ENCODE measurements at regions not wholly inside any gene's neighbourhood (a gene's known extent, or its start where the extent isn't known, plus 50 kb on each side); places are given as distances from the start of the nearest gene placed in this dataset.

GRCh38 chr13:30840515-30840914 is 65.6 kb upstream of the MEDAG start:
- H3K27ac ChIP-seq: no peak overlapping the region
- H3K4me3 ChIP-seq: no peak overlapping the region
- TF ChIP-seq, protein P1, sequence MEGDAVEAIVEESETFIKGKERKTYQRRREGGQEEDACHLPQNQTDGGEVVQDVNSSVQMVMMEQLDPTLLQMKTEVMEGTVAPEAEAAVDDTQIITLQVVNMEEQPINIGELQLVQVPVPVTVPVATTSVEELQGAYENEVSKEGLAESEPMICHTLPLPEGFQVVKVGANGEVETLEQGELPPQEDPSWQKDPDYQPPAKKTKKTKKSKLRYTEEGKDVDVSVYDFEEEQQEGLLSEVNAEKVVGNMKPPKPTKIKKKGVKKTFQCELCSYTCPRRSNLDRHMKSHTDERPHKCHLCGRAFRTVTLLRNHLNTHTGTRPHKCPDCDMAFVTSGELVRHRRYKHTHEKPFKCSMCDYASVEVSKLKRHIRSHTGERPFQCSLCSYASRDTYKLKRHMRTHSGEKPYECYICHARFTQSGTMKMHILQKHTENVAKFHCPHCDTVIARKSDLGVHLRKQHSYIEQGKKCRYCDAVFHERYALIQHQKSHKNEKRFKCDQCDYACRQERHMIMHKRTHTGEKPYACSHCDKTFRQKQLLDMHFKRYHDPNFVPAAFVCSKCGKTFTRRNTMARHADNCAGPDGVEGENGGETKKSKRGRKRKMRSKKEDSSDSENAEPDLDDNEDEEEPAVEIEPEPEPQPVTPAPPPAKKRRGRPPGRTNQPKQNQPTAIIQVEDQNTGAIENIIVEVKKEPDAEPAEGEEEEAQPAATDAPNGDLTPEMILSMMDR (IDR thresholded peaks at IDR 0.05): no peak
- H3K9me3 ChIP-seq: no peaks in the 10 kb centered on the region
- H3K4me1 ChIP-seq (ENCODE audit: control insufficient read depth in 1 of 2, low read depth in 2 of 2): no peaks in the 10 kb centered on the region
- H3K36me3 ChIP-seq: no peaks in the 10 kb centered on the region
- no peak for DNase-seq (ENCODE audit: low spot score)
- ATAC-seq (ENCODE audit: insufficient number of reproducible peaks, low FRiP score, low read depth): no peak
- H3K27me3 ChIP-seq (replicated peaks; ENCODE audit: insufficient read depth): no peaks in the 10 kb centered on the region

DNA sequence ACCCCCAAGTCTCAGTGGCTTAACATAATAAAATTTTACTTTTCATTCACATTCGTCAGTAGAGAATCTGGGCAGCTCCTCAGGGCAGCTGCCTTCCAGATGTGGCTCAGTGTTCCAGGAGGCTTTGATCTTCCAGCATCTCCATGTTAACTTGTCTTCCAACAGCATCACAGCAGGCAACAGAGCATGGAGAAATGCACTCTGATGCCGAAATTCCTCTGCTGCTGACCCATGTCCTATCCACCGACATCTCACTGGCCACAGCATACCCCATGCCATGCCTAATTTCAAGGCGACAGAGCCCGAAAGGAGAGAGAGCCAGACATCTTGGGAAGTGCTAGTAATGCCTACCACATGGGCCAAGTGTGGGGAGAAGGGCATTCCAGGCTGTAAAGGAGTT is 64.9 kb upstream of the MEDAG start:
- no peaks in the 10 kb centered on the region for H3K36me3 ChIP-seq
- no peak for ATAC-seq (ENCODE audit: insufficient number of reproducible peaks, low FRiP score, low read depth)
- DNase-seq (ENCODE audit: low spot score): no peak
- no peak overlapping the region for H3K4me3 ChIP-seq
- TF ChIP-seq, protein P1 (IDR thresholded peaks at IDR 0.05): no peak
- no peak overlapping the region for H3K27ac ChIP-seq
- no peaks in the 10 kb centered on the region for H3K9me3 ChIP-seq
- H3K27me3 ChIP-seq (replicated peaks; ENCODE audit: insufficient read depth): no peaks in the 10 kb centered on the region
- H3K4me1 ChIP-seq (ENCODE audit: control insufficient read depth in 1 of 2, low read depth in 2 of 2): no peaks in the 10 kb centered on the region

- Histone ChIP-seq H3K36me3 (no peaks in the 10 kb centered on the region), H3K27ac (no peak overlapping the region), H3K4me1 (ENCODE audit: control insufficient read depth in 1 of 2, low read depth in 2 of 2) (peaks cover 8 to 12% of the 10 kb centered on the region in 2 donors), H3K9me3 (no peaks in the 10 kb centered on the region), H3K4me3 (no peak overlapping the region), H3K27me3 (replicated peaks; ENCODE audit: insufficient read depth) (no peaks in the 10 kb centered on the region)
- TF ChIP-seq, protein P1 (IDR thresholded peaks at IDR 0.05): no peak
- no peak for ATAC-seq (ENCODE audit: insufficient number of reproducible peaks, low FRiP score, low read depth)
- DNase-seq (ENCODE audit: low spot score): no peak
These were observed 62.5 kb upstream of the MEDAG start for GRCh38 chr13:30843548-30843947.

DNA sequence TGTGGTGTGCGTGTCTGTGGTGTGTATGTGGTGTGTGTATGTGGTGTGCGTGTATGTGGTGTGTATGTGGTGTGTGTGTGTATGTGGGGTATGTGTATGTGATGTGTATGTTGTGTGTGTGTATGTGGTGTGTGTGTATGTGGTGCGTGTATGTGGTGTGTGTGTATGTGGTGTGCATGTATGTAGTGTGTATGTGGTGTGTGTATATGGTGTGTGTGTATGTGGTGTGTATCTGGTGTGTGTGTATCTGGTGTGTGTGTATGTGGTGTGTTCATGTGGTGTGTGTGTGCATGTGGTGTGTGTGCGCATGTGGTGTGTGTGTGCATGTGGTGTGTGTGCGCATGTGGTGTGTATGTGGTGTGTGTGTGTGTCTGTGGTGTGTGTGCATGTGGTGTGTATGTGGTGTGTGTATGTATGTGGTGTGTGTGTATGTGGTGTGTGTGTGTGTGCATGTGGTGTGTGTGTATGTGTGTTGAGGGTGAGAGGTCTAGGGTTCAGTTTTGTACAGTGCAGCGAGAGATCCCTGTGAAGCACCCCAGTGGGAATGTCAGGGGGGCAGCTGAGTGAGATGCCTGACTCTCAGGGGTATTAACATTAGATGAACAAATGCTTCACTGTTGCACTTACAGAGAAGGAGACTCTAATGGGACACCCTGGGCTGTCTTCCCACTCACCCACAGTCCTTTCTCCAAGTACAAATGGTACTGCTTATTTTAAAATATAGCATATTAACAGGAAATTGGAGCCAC is 61.3 kb upstream of the MEDAG start:
- TF ChIP-seq, protein P1 (IDR thresholded peaks at IDR 0.05): no peak
- Histone ChIP-seq H3K36me3 (no peaks in the 10 kb centered on the region), H3K4me3 (no peak overlapping the region), H3K27ac (no peak overlapping the region), H3K9me3 (no peaks in the 10 kb centered on the region), H3K27me3 (replicated peaks; ENCODE audit: insufficient read depth) (no peaks in the 10 kb centered on the region), H3K4me1 (ENCODE audit: control insufficient read depth in 1 of 2, low read depth in 2 of 2) (peaks cover 8 to 15% of the 10 kb centered on the region in 2 donors)
- ATAC-seq (ENCODE audit: insufficient number of reproducible peaks, low FRiP score, low read depth) (no peak), DNase-seq (ENCODE audit: low spot score) (no peak)

DNA sequence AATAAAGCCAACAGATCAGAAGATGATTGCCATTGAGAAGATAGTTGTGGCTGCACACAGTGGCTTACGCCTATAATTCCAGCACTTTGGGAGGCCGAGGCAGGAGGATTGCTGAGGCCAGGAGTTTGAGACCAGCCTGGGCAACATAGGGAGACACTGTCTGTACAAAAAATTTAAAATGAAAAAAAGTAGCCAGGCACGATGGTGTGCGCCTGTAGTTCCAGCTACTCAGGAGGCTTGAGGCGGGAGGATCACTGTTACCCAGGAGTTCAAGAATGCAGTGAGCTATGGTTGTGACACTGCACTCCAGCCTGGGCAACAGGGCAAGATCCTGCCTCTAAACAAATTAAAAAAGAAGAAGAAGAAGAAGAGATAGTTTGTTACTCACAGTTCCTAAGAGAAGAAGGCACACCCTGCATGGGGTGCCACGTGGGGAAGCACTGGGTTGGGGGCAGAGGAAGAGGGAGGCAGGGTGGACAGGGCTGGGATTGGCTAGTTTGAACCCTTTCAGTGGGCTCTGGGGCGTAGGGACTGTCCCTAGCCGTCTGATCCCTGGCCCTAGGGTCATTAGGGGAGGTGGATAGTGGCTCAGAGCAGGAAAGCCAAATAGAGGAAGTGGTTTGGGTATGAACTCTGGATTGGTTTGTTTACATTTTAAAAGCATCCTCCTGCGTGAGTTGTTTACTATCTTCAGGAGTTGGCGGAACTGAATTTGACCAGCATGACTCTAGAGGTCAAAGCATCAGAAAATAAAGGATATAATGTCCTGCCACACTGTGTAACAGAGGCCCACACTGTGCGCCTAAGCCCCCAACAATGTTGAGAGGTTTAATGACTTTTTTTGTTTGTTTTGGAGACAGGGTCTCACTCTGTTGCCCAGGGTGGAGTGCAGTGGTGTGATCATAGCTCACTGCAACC is 60.5 kb upstream of the MEDAG start:
- Histone ChIP-seq H3K4me3 (no peak overlapping the region), H3K36me3 (no peaks in the 10 kb centered on the region), H3K4me1 (ENCODE audit: control insufficient read depth in 1 of 2, low read depth in 2 of 2) (peaks cover 8 to 15% of the 10 kb centered on the region in 2 donors), H3K27ac (no peak overlapping the region), H3K9me3 (no peaks in the 10 kb centered on the region), H3K27me3 (replicated peaks; ENCODE audit: insufficient read depth) (no peaks in the 10 kb centered on the region)
- ATAC-seq (ENCODE audit: insufficient number of reproducible peaks, low FRiP score, low read depth): no peak
- TF ChIP-seq, protein P1 (IDR thresholded peaks at IDR 0.05): no peak
- DNase-seq (ENCODE audit: low spot score): no peak

All from thoracic aorta (tissue), 2 donors.